K562 (cell line): ENCODE measurements at regions not wholly inside any gene's neighbourhood (a gene's known extent, or its start where the extent isn't known, plus 50 kb on each side); places are given as distances from the start of the nearest gene placed in this dataset.

ENCODE experiments used
- CTCF ChIP-seq, 3 experiments: IDR thresholded peaks in 2 of 3; conservative IDR thresholded peaks in 1 of 3; 2 replicates each; pipeline ENCODE4 v1.5.1; 2011 to 2012; ENCODE audit warnings: low read length in 3 of 3, mild to moderate bottlenecking in 3 of 3, control low read depth in 2 of 3, improper control_type of control experiment in 1 of 3, inconsistent platforms in 1 of 3, low read depth in 1 of 3, mixed read lengths in 1 of 3, moderate library complexity in 1 of 3; ENCODE audit not compliant: insufficient read depth in 2 of 3
- ESRRA ChIP-seq: fragments of 450-650 bp; IDR thresholded peaks from 2 replicates; pipeline ENCODE4 v1.6.1; 2014; ENCODE audit warnings: low read depth, mild to moderate bottlenecking, moderate library complexity, borderline replicate concordance
- GTF2F1 ChIP-seq: IDR thresholded peaks from 2 replicates; pipeline ENCODE4 v1.6.1; 2011; ENCODE audit warnings: low read depth, low read length, improper control_type of control experiment
- HDAC3 ChIP-seq: fragments of 450-650 bp; IDR thresholded peaks from 2 replicates; pipeline ENCODE4 v1.6.1; 2018; ENCODE audit warnings: borderline replicate concordance, mild to moderate bottlenecking, moderate library complexity; ENCODE audit not compliant: partially characterized antibody
- HNRNPK ChIP-seq: fragments of 200-400 bp; formaldehyde crosslinking; IDR thresholded peaks from one replicate; pipeline ENCODE4 v1.6.1; 2018; ENCODE audit warnings: mild to moderate bottlenecking, low read depth, low read length; ENCODE audit not compliant: poor library complexity, severe bottlenecking
- MED1 ChIP-seq: sonication (generic); formaldehyde crosslinking; IDR thresholded peaks from 2 replicates; pipeline ENCODE4 v1.8.1; 2023; ENCODE audit warnings: missing genetic modification reagents, borderline replicate concordance
- PHB2 ChIP-seq: fragments of 450-650 bp; IDR thresholded peaks from 2 replicates; pipeline ENCODE4 v1.6.1; 2017; ENCODE audit warnings: low read depth
- PHF21A ChIP-seq: fragments of 450-650 bp; IDR thresholded peaks from 2 replicates; pipeline ENCODE4 v1.6.1; 2017; ENCODE audit warnings: low read depth, borderline replicate concordance
- POLR2AphosphoS2 ChIP-seq: IDR thresholded peaks from 2 replicates; pipeline ENCODE4 v1.6.1; 2012; ENCODE audit warnings: low read length, improper control_type of control experiment
- PPARD ChIP-seq: fragments of 250-450 bp; sonication (Bioruptor Pico); IDR thresholded peaks from 2 replicates; pipeline ENCODE4 v1.8.0; 2022; ENCODE audit warnings: inconsistent platforms, mild to moderate bottlenecking, moderate library complexity
- RCOR1 ChIP-seq, 2 experiments: IDR thresholded peaks; 2 replicates each; pipeline ENCODE4 v1.6.1; 2012; ENCODE audit warnings: low read depth in 2 of 2, low read length in 2 of 2, borderline replicate concordance in 1 of 2, improper control_type of control experiment in 1 of 2
- SMAD4 ChIP-seq: fragments of 250-450 bp; sonication (Bioruptor Pico); conservative IDR thresholded peaks from 2 replicates; pipeline ENCODE4 v1.8.0; 2021; ENCODE audit warnings: inconsistent platforms, mild to moderate bottlenecking, moderate library complexity
- SMARCC2 ChIP-seq: fragments of 450-650 bp; IDR thresholded peaks from 2 replicates; pipeline ENCODE4 v1.6.1; 2017; ENCODE audit warnings: antibody characterized with exemption, moderate library complexity, mild to moderate bottlenecking, low read depth
- TF ChIP-seq, protein P1 (sequence below): fragments of 250-450 bp; sonication (Bioruptor Pico); IDR thresholded peaks from 2 replicates; pipeline ENCODE4 v1.5.1; 2021; ENCODE audit warnings: mild to moderate bottlenecking

- TF ChIP-seq SMARCC2: no peak
- TF ChIP-seq CTCF (IDR thresholded peaks at IDR 0.05 in 2 of 3, conservative IDR thresholded peaks at IDR 0.05 in 1 of 3; ENCODE audit: insufficient read depth in 2 of 3, low read depth in 1 of 3, low read length in 3 of 3): no peak
- TF ChIP-seq GTF2F1: no peak
- no peak for TF ChIP-seq SMAD4
- no peak for TF ChIP-seq POLR2AphosphoS2
- TF ChIP-seq PHB2: no peak
- TF ChIP-seq MED1 (CRISPR knock-in tag): no peak
- TF ChIP-seq, protein P1, sequence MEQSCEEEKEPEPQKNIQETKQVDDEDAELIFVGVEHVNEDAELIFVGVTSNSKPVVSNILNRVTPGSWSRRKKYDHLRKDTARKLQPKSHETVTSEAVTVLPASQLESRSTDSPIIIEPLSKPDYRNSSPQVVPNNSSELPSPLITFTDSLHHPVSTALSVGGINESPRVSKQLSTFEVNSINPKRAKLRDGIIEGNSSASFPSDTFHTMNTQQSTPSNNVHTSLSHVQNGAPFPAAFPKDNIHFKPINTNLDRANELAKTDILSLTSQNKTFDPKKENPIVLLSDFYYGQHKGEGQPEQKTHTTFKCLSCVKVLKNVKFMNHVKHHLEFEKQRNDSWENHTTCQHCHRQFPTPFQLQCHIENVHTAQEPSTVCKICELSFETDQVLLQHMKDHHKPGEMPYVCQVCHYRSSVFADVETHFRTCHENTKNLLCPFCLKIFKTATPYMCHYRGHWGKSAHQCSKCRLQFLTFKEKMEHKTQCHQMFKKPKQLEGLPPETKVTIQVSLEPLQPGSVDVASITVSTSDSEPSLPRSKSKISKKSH (CRISPR knock-in tag): no peak
- TF ChIP-seq PHF21A: no peak
- no peak for TF ChIP-seq PPARD (CRISPR knock-in tag)
- no peak for TF ChIP-seq HDAC3
- TF ChIP-seq ESRRA: no peak
- no peak for TF ChIP-seq RCOR1 (IDR thresholded peaks at IDR 0.05; ENCODE audit: borderline replicate concordance in 1 of 2, low read depth in 2 of 2, low read length in 2 of 2)
- TF ChIP-seq HNRNPK: no peak
Observed at GRCh38 chr9:89764217-89764616, 159.4 kb downstream of the GADD45G start.
